ENCODE measurements at regions not wholly inside any gene's neighbourhood (a gene's known extent, or its start where the extent isn't known, plus 50 kb on each side); places are given as distances from the start of the nearest gene placed in this dataset.

DNA sequence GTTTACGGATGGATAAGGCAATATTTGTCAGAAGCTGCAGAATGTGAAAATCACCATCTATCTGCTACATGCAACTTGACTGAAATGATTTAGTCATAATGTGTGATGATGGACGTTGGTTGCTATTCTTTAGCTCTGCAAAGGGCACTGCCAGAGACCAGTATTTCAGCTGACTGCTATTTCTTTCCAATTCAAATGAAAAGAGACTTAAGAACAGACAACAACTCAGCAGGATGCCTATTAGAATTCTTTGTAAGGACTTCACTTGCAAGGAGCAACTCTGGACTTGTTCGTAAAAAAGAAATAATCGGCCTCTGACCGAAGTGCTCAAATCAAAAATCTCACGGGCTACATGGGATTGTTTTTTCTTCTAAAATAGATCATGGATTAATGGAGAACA is 262.7 kb downstream of the DHX15 start:
- in situ Hi-C loops (cut with MboI; ENCODE audit: low sequenced_read_pairs in 4 of 4) (no loop called here), intact Hi-C loops (cut with DNase I; ENCODE audit: low total_unique reads) (no loop called here)
- no peak overlapping the region for H3K27ac ChIP-seq
- no peaks in the 10 kb centered on the region for H3K9me3 ChIP-seq
- no peak for ATAC-seq
- H3K27me3 ChIP-seq = no peaks in the 10 kb centered on the region
- H3K4me1 ChIP-seq = peaks cover 11 to 28% of the 10 kb centered on the region in 2 donors
- no peaks in the 10 kb centered on the region for H3K36me3 ChIP-seq
- TF ChIP-seq, protein P1, sequence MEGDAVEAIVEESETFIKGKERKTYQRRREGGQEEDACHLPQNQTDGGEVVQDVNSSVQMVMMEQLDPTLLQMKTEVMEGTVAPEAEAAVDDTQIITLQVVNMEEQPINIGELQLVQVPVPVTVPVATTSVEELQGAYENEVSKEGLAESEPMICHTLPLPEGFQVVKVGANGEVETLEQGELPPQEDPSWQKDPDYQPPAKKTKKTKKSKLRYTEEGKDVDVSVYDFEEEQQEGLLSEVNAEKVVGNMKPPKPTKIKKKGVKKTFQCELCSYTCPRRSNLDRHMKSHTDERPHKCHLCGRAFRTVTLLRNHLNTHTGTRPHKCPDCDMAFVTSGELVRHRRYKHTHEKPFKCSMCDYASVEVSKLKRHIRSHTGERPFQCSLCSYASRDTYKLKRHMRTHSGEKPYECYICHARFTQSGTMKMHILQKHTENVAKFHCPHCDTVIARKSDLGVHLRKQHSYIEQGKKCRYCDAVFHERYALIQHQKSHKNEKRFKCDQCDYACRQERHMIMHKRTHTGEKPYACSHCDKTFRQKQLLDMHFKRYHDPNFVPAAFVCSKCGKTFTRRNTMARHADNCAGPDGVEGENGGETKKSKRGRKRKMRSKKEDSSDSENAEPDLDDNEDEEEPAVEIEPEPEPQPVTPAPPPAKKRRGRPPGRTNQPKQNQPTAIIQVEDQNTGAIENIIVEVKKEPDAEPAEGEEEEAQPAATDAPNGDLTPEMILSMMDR (IDR thresholded peaks at IDR 0.05 in 4 of 5, conservative IDR thresholded peaks at IDR 0.05 in 1 of 5) = no peak
- TF ChIP-seq POLR2A (IDR thresholded peaks at IDR 0.05) = no peak
- no peak for DNase-seq
- no peak overlapping the region for H3K4me3 ChIP-seq

DNA sequence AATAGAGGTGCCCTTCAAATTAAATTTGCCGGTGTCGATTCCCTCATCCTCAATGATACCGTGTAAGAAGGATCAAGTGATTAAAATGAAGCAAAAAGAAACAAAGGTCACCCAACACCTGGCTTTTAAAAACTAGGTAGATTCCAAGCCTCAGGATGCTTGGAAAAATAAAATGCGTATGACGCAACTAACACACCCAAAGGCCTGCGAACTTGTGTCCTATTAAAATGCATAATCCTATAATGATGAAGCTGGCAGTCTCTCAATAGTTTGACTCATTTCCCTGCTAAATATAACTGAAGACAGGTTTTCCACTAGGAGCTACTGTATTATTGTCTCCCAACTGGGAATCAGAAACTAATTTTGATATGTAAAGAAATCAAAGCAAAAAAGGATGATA is 263.2 kb downstream of the DHX15 start:
- intact Hi-C loops (cut with DNase I; ENCODE audit: low total_unique reads) (no loop called here), in situ Hi-C loops (cut with MboI; ENCODE audit: low sequenced_read_pairs in 4 of 4) (no loop called here)
- H3K27me3 ChIP-seq = no peaks in the 10 kb centered on the region
- DNase-seq = no peak
- no peaks in the 10 kb centered on the region for H3K9me3 ChIP-seq
- no peak overlapping the region for H3K4me3 ChIP-seq
- peak; percentile 61 to 84 for ATAC-seq
- peaks cover 11 to 28% of the 10 kb centered on the region in 2 donors for H3K4me1 ChIP-seq
- H3K36me3 ChIP-seq = no peaks in the 10 kb centered on the region
- H3K27ac ChIP-seq = no peak overlapping the region
- TF ChIP-seq, protein P1 (IDR thresholded peaks at IDR 0.05 in 4 of 5, conservative IDR thresholded peaks at IDR 0.05 in 1 of 5) = no peak
- TF ChIP-seq POLR2A (IDR thresholded peaks at IDR 0.05) = no peak

GRCh38 chr4:24319387-24319786 is 265.0 kb downstream of the DHX15 start:
- in situ Hi-C loops (cut with MboI; ENCODE audit: low sequenced_read_pairs in 4 of 4) = no loop called here
- Histone ChIP-seq H3K36me3 (no peaks in the 10 kb centered on the region), H3K4me1 (peaks cover 11 to 28% of the 10 kb centered on the region in 2 donors), H3K9me3 (no peaks in the 10 kb centered on the region), H3K4me3 (no peak overlapping the region), H3K27me3 (no peaks in the 10 kb centered on the region), H3K27ac (no peak overlapping the region)
- TF ChIP-seq, protein P1 (IDR thresholded peaks at IDR 0.05 in 4 of 5, conservative IDR thresholded peaks at IDR 0.05 in 1 of 5) = no peak
- no peak for TF ChIP-seq POLR2A (IDR thresholded peaks at IDR 0.05)
- no peak for DNase-seq
- intact Hi-C loops (cut with DNase I; ENCODE audit: low total_unique reads) = no loop called here
- ATAC-seq = no peak

- H3K9me3 ChIP-seq = no peaks in the 10 kb centered on the region
- DNase-seq (no peak), ATAC-seq (no peak)
- in situ Hi-C loops (cut with MboI; ENCODE audit: low sequenced_read_pairs in 4 of 4) = no loop called here
- no peak for TF ChIP-seq POLR2A (IDR thresholded peaks at IDR 0.05)
- TF ChIP-seq, protein P1 (IDR thresholded peaks at IDR 0.05 in 4 of 5, conservative IDR thresholded peaks at IDR 0.05 in 1 of 5) = no peak
- peaks cover 0 to 4% of the 10 kb centered on the region in 2 donors for H3K4me1 ChIP-seq
- H3K36me3 ChIP-seq = no peaks in the 10 kb centered on the region
- intact Hi-C loops (cut with DNase I; ENCODE audit: low total_unique reads) = no loop called here
- no peak overlapping the region for H3K27ac ChIP-seq
- no peak overlapping the region for H3K4me3 ChIP-seq
- H3K27me3 ChIP-seq = no peaks in the 10 kb centered on the region
These were observed 269.3 kb downstream of the DHX15 start for GRCh38 chr4:24315056-24315455.

- H3K27me3 ChIP-seq = no peaks in the 10 kb centered on the region
- TF ChIP-seq POLR2A (IDR thresholded peaks at IDR 0.05) = no peak
- TF ChIP-seq, protein P1 (IDR thresholded peaks at IDR 0.05 in 4 of 5, conservative IDR thresholded peaks at IDR 0.05 in 1 of 5) = no peak
- H3K9me3 ChIP-seq = no peaks in the 10 kb centered on the region
- in situ Hi-C loops (cut with MboI; ENCODE audit: low sequenced_read_pairs in 4 of 4) = no loop called here
- intact Hi-C loops (cut with DNase I; ENCODE audit: low total_unique reads) = no loop called here
- H3K36me3 ChIP-seq = no peaks in the 10 kb centered on the region
- ATAC-seq (no peak), DNase-seq (no peak)
- H3K4me3 ChIP-seq = no peak overlapping the region
- no peak overlapping the region for H3K27ac ChIP-seq
- H3K4me1 ChIP-seq = no peaks in the 10 kb centered on the region
These were observed 272.0 kb downstream of the DHX15 start for GRCh38 chr4:24312261-24312913.
